C4-2B (cell line): ENCODE measurements at regions not wholly inside any gene's neighbourhood (a gene's known extent, or its start where the extent isn't known, plus 50 kb on each side); places are given as distances from the start of the nearest gene placed in this dataset.

Experiments used
- H3K27ac ChIP-seq: fragments of 450-650 bp; 2 replicates; pipeline ENCODE4 v1.5.1; 2017
- ZFX ChIP-seq: fragments of 450-650 bp; IDR thresholded peaks from 2 replicates; pipeline ENCODE4 v1.6.1; 2017
- TF ChIP-seq, protein P1 (sequence below): fragments of 450-650 bp; conservative IDR thresholded peaks from 2 replicates; pipeline ENCODE4 v1.5.1; 2017; ENCODE audit warnings: mild to moderate bottlenecking

- H3K27ac ChIP-seq, result no peak overlapping the region
- TF ChIP-seq, protein P1, sequence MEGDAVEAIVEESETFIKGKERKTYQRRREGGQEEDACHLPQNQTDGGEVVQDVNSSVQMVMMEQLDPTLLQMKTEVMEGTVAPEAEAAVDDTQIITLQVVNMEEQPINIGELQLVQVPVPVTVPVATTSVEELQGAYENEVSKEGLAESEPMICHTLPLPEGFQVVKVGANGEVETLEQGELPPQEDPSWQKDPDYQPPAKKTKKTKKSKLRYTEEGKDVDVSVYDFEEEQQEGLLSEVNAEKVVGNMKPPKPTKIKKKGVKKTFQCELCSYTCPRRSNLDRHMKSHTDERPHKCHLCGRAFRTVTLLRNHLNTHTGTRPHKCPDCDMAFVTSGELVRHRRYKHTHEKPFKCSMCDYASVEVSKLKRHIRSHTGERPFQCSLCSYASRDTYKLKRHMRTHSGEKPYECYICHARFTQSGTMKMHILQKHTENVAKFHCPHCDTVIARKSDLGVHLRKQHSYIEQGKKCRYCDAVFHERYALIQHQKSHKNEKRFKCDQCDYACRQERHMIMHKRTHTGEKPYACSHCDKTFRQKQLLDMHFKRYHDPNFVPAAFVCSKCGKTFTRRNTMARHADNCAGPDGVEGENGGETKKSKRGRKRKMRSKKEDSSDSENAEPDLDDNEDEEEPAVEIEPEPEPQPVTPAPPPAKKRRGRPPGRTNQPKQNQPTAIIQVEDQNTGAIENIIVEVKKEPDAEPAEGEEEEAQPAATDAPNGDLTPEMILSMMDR, result no peak
- no peak for TF ChIP-seq ZFX
Observed at GRCh38 chr4:126731062-126731461, 901.7 kb upstream of the INTU start.

DNA sequence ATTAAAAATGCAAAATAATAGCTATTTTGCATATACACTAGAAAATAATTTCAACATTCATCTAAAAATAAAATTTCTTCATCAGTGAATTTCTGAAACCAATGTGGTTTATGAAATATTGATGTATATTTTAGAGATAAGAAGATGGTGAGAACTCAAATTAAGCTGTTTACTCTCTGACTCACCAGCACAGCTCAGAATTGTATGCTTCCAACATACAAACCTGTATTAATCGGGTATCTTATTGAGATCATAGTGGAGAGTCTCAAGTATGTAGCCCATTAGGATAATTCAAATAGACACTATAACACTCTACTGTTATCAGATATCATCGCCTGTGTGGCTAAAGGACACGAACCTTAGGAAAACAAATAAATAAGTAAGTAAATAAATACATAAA is 899.5 kb upstream of the INTU start:
- H3K27ac ChIP-seq, result no peak overlapping the region
- TF ChIP-seq, protein P1, result no peak
- TF ChIP-seq ZFX, result no peak

DNA sequence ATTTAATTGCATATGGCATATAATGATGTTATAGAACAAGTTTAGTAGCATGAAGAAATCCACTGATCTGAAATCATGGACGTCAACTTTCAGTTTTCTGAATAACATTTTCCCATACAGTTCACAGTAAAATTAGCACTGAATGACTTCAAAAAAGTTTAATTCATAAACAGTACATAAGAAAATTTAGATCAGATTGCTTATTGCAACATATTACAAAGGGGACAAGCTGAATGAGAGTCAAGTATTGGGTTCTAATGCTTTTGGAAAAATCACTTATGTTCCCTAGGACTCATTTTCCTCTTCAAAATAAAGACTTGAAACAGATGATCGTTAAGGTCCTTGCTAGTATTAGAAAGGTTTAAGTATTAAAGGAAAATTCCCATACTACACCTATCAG is 898.3 kb upstream of the INTU start:
- H3K27ac ChIP-seq, result no peak overlapping the region
- TF ChIP-seq, protein P1, result no peak
- TF ChIP-seq ZFX, result no peak

GRCh38 chr4:126735294-126736132 is 897.2 kb upstream of the INTU start:
- H3K27ac ChIP-seq, result no peak overlapping the region
- TF ChIP-seq, protein P1, result no peak
- TF ChIP-seq ZFX, result no peak

GRCh38 chr4:126736133-126736518 is 896.6 kb upstream of the INTU start:
- no peak for TF ChIP-seq ZFX
- TF ChIP-seq, protein P1, result no peak
- no peak overlapping the region for H3K27ac ChIP-seq

DNA sequence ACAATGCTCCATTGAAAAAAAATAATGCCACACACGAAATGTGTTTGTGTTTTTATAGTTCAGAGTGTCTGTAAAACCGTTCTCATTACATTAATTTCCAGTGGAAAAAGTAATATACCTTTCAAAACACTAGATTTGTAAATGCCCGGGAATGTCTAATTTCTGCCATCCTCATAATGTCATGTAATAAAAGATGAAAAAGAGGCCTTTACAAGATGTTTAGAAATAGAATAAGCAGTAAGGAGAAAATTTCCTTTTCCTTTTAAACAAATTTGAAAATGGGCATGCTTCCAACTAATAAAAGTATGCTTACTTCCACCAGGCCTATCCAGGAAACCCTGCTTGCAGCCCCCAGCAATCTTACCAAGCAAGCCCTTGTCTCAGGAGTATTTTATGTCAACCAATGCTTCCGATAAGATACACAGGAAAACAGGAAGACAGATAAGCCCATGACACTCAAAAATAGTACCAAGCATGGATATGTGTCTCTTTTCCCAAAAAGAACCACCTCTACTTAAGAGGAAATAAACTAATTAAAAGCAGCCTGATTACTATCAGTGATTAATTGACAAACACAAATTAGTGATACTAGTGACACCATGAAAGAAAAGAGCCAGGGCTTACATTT is 894.7 kb upstream of the INTU start:
- no peak for TF ChIP-seq ZFX
- TF ChIP-seq, protein P1, result no peak
- H3K27ac ChIP-seq, result no peak overlapping the region

GRCh38 chr4:126738527-126738923 is 894.2 kb upstream of the INTU start:
- TF ChIP-seq, protein P1, result no peak
- TF ChIP-seq ZFX, result no peak
- no peak overlapping the region for H3K27ac ChIP-seq
